SU-DHL-6 (cell line): ENCODE measurements at regions not wholly inside any gene's neighbourhood (a gene's known extent, or its start where the extent isn't known, plus 50 kb on each side); places are given as distances from the start of the nearest gene placed in this dataset.

ENCODE experiments used
- EZH2phosphoT487 ChIP-seq: fragments of 200-600 bp; sonication (generic), shearing (Covaris generic); conservative IDR thresholded peaks from 2 replicates; pipeline ENCODE4 v1.6.1; 2018; ENCODE audit warnings: mild to moderate bottlenecking, antibody characterized with exemption, low read length, moderate library complexity, mixed read lengths
- TF ChIP-seq, protein P1 (sequence below): fragments of 200-600 bp; sonication (generic); IDR thresholded peaks from one replicate; pipeline ENCODE4 v1.5.1; 2017; ENCODE audit warnings: antibody characterized with exemption, mild to moderate bottlenecking, low read length, moderate library complexity; ENCODE audit not compliant: insufficient read depth, poor library complexity, severe bottlenecking

DNA sequence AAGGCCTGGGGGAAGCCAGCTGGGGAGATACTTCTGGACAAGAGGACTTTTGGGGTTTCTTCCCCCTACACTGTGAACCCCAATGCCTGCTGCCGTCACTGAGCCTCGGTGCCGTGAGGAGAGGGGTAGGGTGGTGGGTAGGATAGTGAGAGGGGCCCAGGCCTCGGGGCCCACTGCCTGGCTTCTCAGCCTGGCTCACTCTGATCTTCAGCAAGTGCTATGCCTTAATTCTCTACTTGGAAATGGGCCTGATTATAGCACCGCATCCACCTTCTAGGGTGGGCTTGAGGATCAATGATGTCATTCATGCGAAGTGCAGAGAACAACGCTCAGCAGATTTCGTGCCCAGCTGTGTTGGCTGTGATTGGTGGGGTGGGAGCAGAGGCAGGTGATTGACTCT is 76.7 kb upstream of the NECTIN1 start:
- TF ChIP-seq, protein P1, sequence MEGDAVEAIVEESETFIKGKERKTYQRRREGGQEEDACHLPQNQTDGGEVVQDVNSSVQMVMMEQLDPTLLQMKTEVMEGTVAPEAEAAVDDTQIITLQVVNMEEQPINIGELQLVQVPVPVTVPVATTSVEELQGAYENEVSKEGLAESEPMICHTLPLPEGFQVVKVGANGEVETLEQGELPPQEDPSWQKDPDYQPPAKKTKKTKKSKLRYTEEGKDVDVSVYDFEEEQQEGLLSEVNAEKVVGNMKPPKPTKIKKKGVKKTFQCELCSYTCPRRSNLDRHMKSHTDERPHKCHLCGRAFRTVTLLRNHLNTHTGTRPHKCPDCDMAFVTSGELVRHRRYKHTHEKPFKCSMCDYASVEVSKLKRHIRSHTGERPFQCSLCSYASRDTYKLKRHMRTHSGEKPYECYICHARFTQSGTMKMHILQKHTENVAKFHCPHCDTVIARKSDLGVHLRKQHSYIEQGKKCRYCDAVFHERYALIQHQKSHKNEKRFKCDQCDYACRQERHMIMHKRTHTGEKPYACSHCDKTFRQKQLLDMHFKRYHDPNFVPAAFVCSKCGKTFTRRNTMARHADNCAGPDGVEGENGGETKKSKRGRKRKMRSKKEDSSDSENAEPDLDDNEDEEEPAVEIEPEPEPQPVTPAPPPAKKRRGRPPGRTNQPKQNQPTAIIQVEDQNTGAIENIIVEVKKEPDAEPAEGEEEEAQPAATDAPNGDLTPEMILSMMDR, result no peak
- TF ChIP-seq EZH2phosphoT487, result no peak
